ENCODE measurements at regions not wholly inside any gene's neighbourhood (a gene's known extent, or its start where the extent isn't known, plus 50 kb on each side); places are given as distances from the start of the nearest gene placed in this dataset.

DNA sequence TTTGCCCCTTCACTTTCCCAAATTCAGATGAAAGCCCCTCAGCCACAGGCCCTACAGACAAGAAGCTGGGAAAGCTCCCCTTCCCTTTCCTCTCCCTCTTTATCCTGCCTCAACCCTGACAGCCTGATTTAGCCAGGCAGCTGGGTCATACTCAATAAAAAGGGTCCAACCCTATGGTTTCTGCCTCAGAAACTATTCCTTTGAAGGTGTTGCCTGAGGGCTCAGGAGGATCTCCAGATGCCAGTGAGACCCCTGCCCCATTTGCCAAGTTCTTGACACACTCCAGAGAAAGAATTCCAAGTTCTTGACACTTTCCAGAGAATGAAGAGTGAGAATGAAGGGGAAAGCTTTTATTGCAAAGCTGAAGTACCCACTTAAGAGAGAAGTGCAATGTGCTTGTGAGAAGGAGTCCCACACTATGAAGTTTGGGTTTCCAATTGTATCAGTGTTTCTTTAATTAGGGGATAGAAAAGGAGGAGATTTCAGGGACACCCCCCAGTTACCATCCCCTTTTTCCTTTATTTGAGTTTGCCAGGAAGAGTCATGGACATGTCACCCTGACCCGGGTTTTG lies 576.2 kb downstream of the METTL4 start:
- Histone ChIP-seq H3K27ac (ENCODE audit: low read depth, low read length) (no peak overlapping the region), H3K4me3 (replicated peaks in 1 of 2; ENCODE audit: low read depth in 1 of 2, low read length in 2 of 2) (no peak overlapping the region), H3K9me2 (ENCODE audit: insufficient read depth) (no peaks in the 10 kb centered on the region), H3K79me2 (ENCODE audit: insufficient read depth, low read length) (no peaks in the 10 kb centered on the region), H3K4me1 (ENCODE audit: control insufficient read depth in 1 of 2, insufficient read depth in 2 of 2, low read length in 2 of 2) (no peaks in the 10 kb centered on the region), H2AFZ (ENCODE audit: low read depth, low read length, poor library complexity, severe bottlenecking) (no peak overlapping the region), H3K4me2 (ENCODE audit: low read length) (no peak overlapping the region), H3K27me3 (ENCODE audit: insufficient read depth, low read length) (no peaks in the 10 kb centered on the region), H3K9me3 (ENCODE audit: control insufficient read depth in 1 of 2, insufficient read depth in 1 of 2, low read depth in 1 of 2, low read length in 2 of 2) (no peaks in the 10 kb centered on the region), H3K36me3 (ENCODE audit: control insufficient read depth in 1 of 2, insufficient read depth in 2 of 2, low read length in 2 of 2) (no peaks in the 10 kb centered on the region), H4K20me1 (ENCODE audit: insufficient read depth) (no peaks in the 10 kb centered on the region), H3K9ac (ENCODE audit: low read length) (no peak overlapping the region)
- TF ChIP-seq EZH2phosphoT487 (IDR thresholded peaks at IDR 0.05; ENCODE audit: borderline replicate concordance) (no peak), YY1 (IDR thresholded peaks at IDR 0.05; ENCODE audit: extremely low read depth, insufficient replicate concordance, low read depth, low read length) (no peak)
- RAD21 ChIA-PET (ENCODE audit: low non-redundant PET in 1 of 2, low total read pairs in 2 of 2, uncharacterized antibody in 2 of 2, unreplicated experiment in 2 of 2) = no interaction called here
- no TSS peak for BruUV-seq (replicated peaks)
- CTCF ChIA-PET = no interaction called here
- no peak for ATAC-seq
- intact Hi-C loops (cut with micrococcal nuclease) = no loop called here
- POLR2A ChIA-PET = no interaction called here
- DNase-seq (ENCODE audit: low read depth, low spot score) = no peak

DNA sequence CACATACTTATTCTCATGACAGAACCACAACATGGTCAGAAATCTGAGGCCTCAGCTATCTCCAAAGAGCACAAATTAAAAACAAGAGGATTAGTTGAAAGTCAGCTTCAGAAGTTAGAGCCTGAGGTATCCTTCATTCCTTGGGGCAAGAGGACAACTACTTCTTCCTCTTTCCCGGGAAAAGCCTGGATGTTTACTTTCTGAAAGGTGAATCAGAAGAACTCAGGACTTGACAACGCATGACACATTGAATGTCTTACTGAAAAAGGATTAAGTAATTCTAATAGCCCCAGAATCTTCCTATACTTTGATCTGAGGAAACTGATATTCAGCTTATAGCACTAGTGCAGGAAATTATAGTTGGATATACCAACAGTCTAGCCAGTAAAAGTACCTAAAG lies 573.2 kb downstream of the METTL4 start:
- CTCF ChIA-PET = no interaction called here
- Histone ChIP-seq H3K9ac (ENCODE audit: low read length) (no peak overlapping the region), H3K27ac (ENCODE audit: low read depth, low read length) (no peak overlapping the region), H3K4me2 (ENCODE audit: low read length) (no peak overlapping the region), H3K36me3 (ENCODE audit: control insufficient read depth in 1 of 2, insufficient read depth in 2 of 2, low read length in 2 of 2) (no peaks in the 10 kb centered on the region), H3K4me3 (replicated peaks in 1 of 2; ENCODE audit: low read depth in 1 of 2, low read length in 2 of 2) (no peak overlapping the region), H4K20me1 (ENCODE audit: insufficient read depth) (no peaks in the 10 kb centered on the region), H3K9me3 (ENCODE audit: control insufficient read depth in 1 of 2, insufficient read depth in 1 of 2, low read depth in 1 of 2, low read length in 2 of 2) (no peaks in the 10 kb centered on the region), H2AFZ (ENCODE audit: low read depth, low read length, poor library complexity, severe bottlenecking) (no peak overlapping the region), H3K79me2 (ENCODE audit: insufficient read depth, low read length) (no peaks in the 10 kb centered on the region), H3K4me1 (ENCODE audit: control insufficient read depth in 1 of 2, insufficient read depth in 2 of 2, low read length in 2 of 2) (no peaks in the 10 kb centered on the region), H3K9me2 (ENCODE audit: insufficient read depth) (no peaks in the 10 kb centered on the region), H3K27me3 (ENCODE audit: insufficient read depth, low read length) (no peaks in the 10 kb centered on the region)
- intact Hi-C loops (cut with micrococcal nuclease) = no loop called here
- no TSS peak for BruUV-seq (replicated peaks)
- RAD21 ChIA-PET (ENCODE audit: low non-redundant PET in 1 of 2, low total read pairs in 2 of 2, uncharacterized antibody in 2 of 2, unreplicated experiment in 2 of 2) = no interaction called here
- ATAC-seq (no peak), DNase-seq (ENCODE audit: low read depth, low spot score) (no peak)
- POLR2A ChIA-PET = no interaction called here
- TF ChIP-seq, protein P1, sequence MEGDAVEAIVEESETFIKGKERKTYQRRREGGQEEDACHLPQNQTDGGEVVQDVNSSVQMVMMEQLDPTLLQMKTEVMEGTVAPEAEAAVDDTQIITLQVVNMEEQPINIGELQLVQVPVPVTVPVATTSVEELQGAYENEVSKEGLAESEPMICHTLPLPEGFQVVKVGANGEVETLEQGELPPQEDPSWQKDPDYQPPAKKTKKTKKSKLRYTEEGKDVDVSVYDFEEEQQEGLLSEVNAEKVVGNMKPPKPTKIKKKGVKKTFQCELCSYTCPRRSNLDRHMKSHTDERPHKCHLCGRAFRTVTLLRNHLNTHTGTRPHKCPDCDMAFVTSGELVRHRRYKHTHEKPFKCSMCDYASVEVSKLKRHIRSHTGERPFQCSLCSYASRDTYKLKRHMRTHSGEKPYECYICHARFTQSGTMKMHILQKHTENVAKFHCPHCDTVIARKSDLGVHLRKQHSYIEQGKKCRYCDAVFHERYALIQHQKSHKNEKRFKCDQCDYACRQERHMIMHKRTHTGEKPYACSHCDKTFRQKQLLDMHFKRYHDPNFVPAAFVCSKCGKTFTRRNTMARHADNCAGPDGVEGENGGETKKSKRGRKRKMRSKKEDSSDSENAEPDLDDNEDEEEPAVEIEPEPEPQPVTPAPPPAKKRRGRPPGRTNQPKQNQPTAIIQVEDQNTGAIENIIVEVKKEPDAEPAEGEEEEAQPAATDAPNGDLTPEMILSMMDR (IDR thresholded peaks at IDR 0.05 in 2 of 3, conservative IDR thresholded peaks at IDR 0.05 in 1 of 3; ENCODE audit: borderline replicate concordance in 1 of 3, insufficient read depth in 1 of 3, low read depth in 2 of 3, low read length in 2 of 3) = no peak
- TF ChIP-seq EZH2phosphoT487 (IDR thresholded peaks at IDR 0.05; ENCODE audit: borderline replicate concordance) (no peak), ELF1 (IDR thresholded peaks at IDR 0.05; ENCODE audit: borderline replicate concordance, low read depth) (no peak), FOSL1 (IDR thresholded peaks at IDR 0.05; ENCODE audit: low read depth) (no peak), EGR1 (IDR thresholded peaks at IDR 0.05; ENCODE audit: low read depth) (no peak), SP1 (IDR thresholded peaks at IDR 0.05; ENCODE audit: low read depth) (no peak), CBX3 (IDR thresholded peaks at IDR 0.05; ENCODE audit: low read depth) (no peak), CEBPB (IDR thresholded peaks at IDR 0.05; ENCODE audit: low read depth) (no peak), POLR2A (IDR thresholded peaks at IDR 0.05; ENCODE audit: borderline replicate concordance, extremely low read depth, insufficient read depth, insufficient read length) (no peak), EZH2 (IDR thresholded peaks at IDR 0.05) (no peak)
- TF ChIP-seq, protein P2, sequence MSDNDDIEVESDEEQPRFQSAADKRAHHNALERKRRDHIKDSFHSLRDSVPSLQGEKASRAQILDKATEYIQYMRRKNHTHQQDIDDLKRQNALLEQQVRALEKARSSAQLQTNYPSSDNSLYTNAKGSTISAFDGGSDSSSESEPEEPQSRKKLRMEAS (IDR thresholded peaks at IDR 0.05) = no peak
- TF ChIP-seq, protein P3, sequence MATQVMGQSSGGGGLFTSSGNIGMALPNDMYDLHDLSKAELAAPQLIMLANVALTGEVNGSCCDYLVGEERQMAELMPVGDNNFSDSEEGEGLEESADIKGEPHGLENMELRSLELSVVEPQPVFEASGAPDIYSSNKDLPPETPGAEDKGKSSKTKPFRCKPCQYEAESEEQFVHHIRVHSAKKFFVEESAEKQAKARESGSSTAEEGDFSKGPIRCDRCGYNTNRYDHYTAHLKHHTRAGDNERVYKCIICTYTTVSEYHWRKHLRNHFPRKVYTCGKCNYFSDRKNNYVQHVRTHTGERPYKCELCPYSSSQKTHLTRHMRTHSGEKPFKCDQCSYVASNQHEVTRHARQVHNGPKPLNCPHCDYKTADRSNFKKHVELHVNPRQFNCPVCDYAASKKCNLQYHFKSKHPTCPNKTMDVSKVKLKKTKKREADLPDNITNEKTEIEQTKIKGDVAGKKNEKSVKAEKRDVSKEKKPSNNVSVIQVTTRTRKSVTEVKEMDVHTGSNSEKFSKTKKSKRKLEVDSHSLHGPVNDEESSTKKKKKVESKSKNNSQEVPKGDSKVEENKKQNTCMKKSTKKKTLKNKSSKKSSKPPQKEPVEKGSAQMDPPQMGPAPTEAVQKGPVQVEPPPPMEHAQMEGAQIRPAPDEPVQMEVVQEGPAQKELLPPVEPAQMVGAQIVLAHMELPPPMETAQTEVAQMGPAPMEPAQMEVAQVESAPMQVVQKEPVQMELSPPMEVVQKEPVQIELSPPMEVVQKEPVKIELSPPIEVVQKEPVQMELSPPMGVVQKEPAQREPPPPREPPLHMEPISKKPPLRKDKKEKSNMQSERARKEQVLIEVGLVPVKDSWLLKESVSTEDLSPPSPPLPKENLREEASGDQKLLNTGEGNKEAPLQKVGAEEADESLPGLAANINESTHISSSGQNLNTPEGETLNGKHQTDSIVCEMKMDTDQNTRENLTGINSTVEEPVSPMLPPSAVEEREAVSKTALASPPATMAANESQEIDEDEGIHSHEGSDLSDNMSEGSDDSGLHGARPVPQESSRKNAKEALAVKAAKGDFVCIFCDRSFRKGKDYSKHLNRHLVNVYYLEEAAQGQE (IDR thresholded peaks at IDR 0.05; ENCODE audit: low read depth) = no peak
